SU-DHL-6 (cell line): ENCODE measurements at regions not wholly inside any gene's neighbourhood (a gene's known extent, or its start where the extent isn't known, plus 50 kb on each side); places are given as distances from the start of the nearest gene placed in this dataset.

Experiments used
- EZH2phosphoT487 ChIP-seq: fragments of 200-600 bp; sonication (generic), shearing (Covaris generic); conservative IDR thresholded peaks from 2 replicates; pipeline ENCODE4 v1.6.1; 2018; ENCODE audit warnings: mild to moderate bottlenecking, antibody characterized with exemption, low read length, moderate library complexity, mixed read lengths
- TF ChIP-seq, protein P1 (sequence below): fragments of 200-600 bp; sonication (generic); IDR thresholded peaks from one replicate; pipeline ENCODE4 v1.5.1; 2017; ENCODE audit warnings: antibody characterized with exemption, mild to moderate bottlenecking, low read length, moderate library complexity; ENCODE audit not compliant: insufficient read depth, poor library complexity, severe bottlenecking

DNA sequence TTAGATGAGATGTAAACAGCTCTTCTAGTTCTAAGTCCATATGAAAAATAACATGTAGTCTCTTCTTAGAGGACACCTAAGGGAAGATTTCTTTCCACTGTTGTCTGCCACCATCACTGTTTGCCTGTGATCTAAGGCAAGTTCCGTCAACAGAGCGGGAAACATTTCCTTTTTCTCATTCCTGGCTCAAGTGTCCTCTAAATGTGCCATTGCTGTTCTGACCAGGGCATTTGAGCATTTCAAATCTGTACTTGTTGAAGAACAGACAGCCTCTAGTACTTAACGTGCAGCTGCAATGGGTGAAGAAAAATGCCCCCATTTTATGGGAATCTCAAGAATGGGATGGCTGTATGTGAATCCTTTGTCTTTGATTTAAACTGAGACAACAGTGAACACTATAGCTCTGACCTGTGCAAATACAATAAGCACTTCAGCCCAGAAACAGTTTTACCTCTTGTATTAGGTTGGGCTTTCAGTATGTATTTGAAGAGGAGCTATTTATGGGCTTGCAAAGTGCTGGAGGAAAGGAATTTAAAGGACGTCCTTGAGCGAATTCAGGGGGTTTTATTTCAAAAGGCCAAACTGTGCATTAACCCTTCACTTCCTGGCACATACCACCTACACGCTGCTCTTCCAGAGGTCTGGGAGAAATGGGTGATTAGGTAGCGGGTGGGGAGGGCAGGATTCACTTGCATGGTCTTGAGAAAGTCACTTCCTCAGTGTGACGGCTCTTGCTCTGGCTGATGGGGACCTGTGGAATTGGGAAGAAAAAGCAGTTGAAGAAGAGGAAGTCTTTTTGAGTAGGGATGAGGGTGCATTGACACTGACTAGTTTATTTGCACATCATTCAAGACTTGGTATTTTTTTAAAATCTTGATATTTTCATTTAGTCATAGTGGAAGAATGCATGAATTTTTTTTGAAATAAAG, 66.1 kb downstream of the THNSL1 start:
- TF ChIP-seq, protein P1, sequence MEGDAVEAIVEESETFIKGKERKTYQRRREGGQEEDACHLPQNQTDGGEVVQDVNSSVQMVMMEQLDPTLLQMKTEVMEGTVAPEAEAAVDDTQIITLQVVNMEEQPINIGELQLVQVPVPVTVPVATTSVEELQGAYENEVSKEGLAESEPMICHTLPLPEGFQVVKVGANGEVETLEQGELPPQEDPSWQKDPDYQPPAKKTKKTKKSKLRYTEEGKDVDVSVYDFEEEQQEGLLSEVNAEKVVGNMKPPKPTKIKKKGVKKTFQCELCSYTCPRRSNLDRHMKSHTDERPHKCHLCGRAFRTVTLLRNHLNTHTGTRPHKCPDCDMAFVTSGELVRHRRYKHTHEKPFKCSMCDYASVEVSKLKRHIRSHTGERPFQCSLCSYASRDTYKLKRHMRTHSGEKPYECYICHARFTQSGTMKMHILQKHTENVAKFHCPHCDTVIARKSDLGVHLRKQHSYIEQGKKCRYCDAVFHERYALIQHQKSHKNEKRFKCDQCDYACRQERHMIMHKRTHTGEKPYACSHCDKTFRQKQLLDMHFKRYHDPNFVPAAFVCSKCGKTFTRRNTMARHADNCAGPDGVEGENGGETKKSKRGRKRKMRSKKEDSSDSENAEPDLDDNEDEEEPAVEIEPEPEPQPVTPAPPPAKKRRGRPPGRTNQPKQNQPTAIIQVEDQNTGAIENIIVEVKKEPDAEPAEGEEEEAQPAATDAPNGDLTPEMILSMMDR, result no peak
- TF ChIP-seq EZH2phosphoT487, result no peak
